ENCODE measurements at regions not wholly inside any gene's neighbourhood (a gene's known extent, or its start where the extent isn't known, plus 50 kb on each side); places are given as distances from the start of the nearest gene placed in this dataset.

DNA sequence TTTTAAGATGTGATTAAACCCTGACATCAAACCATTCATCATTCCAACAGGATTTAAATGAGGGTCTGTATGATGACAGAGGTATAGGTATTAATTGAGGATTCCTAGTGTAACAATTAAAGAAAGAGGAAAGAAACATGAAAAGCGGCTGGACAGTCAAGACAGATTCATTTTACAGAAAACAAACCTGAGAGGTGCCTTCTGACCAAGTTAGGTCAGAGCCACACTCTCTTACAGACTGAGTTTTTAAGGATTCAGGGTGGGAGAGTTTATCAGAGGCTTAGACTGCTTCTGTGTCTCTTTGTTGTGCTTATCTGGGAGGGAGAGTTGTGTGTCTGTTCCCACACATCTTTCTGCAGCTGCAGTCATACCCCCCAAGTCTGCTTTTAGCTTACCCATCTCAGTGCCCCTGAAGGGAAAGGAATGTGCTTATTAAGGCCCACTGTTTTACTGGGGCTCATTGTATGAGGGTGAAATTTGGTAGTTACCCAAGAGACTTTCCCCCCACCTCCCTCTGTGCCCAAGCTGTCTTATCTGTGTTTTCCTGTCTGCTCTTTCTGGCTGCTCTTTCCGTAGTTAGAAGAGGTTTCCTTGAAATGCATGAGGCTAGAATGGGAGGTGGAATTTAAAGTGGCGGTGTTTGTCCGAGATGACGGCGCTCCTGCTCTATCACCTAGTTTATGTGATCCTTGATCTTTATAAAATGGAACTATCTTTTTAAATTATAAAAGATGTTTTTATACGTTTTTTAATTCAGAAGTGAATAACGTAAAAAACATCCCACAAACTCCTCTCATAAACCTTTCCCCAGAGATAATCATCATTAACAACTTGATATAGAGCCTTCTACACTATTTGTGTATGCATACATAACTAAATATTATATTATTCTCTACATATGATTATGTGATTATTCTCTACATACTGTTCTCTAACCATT is 96.0 kb upstream of the TNFSF4 start:
- Histone ChIP-seq H3K27me3 (no peaks in the 10 kb centered on the region), H3K9me3 (no peaks in the 10 kb centered on the region), H3K27ac (replicated peaks in 1 of 4) (no peak overlapping the region), H3K36me3 (no peaks in the 10 kb centered on the region), H3K4me1 (no peaks in the 10 kb centered on the region), H3K4me3 (no peak overlapping the region)
- intact Hi-C loops (cut with DNase I), result no loop called here
- TF ChIP-seq POLR2A (IDR thresholded peaks at IDR 0.05; ENCODE audit: low read depth) (no peak), EP300 (IDR thresholded peaks at IDR 0.05) (no peak), POLR2AphosphoS5 (IDR thresholded peaks at IDR 0.05) (no peak)
- TF ChIP-seq, protein P1, sequence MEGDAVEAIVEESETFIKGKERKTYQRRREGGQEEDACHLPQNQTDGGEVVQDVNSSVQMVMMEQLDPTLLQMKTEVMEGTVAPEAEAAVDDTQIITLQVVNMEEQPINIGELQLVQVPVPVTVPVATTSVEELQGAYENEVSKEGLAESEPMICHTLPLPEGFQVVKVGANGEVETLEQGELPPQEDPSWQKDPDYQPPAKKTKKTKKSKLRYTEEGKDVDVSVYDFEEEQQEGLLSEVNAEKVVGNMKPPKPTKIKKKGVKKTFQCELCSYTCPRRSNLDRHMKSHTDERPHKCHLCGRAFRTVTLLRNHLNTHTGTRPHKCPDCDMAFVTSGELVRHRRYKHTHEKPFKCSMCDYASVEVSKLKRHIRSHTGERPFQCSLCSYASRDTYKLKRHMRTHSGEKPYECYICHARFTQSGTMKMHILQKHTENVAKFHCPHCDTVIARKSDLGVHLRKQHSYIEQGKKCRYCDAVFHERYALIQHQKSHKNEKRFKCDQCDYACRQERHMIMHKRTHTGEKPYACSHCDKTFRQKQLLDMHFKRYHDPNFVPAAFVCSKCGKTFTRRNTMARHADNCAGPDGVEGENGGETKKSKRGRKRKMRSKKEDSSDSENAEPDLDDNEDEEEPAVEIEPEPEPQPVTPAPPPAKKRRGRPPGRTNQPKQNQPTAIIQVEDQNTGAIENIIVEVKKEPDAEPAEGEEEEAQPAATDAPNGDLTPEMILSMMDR (IDR thresholded peaks at IDR 0.05), result no peak
- no peak for DNase-seq (ENCODE audit: extremely low spot score)
- WGBS, result 69% methylated on average over 8 of the region's 8 CpGs

DNA sequence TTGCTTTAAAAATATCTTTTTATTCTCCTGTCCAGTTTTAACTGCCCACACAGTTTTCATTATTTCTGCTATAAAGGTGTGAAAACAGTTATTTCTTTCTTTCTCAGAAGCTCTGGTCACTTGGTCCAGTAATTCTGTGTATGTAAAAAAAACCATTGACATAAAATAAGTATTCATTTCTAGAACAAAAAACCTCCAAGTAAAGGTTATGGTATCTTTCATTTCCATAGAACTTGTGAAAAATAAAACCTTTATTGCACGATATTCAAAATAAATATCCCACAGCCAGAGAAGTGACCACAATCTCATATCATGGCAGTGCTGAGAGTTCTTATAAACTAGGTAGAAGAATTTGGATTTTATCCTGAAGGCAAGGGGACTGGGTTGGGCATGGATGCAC is 96.9 kb upstream of the TNFSF4 start:
- 88% methylated on average over 1 of the region's 1 CpG for WGBS
- DNase-seq (ENCODE audit: extremely low spot score), result no peak
- Histone ChIP-seq H3K4me1 (no peaks in the 10 kb centered on the region), H3K27ac (replicated peaks in 1 of 4) (no peak overlapping the region), H3K36me3 (no peaks in the 10 kb centered on the region), H3K9me3 (no peaks in the 10 kb centered on the region), H3K27me3 (no peaks in the 10 kb centered on the region), H3K4me3 (no peak overlapping the region)
- intact Hi-C loops (cut with DNase I), result no loop called here
- no peak for TF ChIP-seq POLR2A (IDR thresholded peaks at IDR 0.05; ENCODE audit: low read depth)
- no peak for TF ChIP-seq POLR2AphosphoS5 (IDR thresholded peaks at IDR 0.05)
- TF ChIP-seq, protein P1 (IDR thresholded peaks at IDR 0.05), result no peak
- TF ChIP-seq EP300 (IDR thresholded peaks at IDR 0.05), result no peak

DNA sequence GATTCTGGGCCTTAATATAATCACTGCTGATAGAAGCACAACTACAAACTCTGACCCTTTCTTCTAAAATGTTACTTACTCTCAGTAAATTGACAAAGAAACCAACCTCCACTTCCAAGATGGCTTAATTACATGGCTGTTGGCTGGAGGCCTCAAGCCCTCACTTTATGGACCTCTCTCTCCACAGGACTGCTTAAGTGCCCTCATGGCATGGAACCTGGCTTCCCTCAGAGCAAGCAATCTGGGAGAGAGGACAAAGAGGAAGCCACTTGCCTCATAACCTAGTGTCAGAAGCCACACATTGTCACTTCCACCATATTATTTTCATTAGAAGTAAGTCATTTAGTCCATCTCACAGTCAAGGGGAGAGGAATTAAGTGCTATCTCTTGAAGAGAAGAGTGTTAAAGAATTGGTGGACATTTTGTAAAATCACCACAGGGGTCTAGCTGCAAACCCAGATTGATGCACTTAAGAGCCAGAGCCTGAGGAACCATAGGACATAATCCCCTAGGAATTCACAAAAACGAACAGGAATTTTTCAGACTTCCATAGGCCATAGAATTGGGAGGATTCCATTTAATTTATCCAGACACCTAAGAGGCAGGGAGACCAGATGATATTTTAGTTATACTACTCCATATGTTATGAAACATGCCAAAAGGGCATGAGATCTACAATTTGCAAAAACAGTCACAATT is 97.5 kb upstream of the TNFSF4 start:
- intact Hi-C loops (cut with DNase I), result no loop called here

DNA sequence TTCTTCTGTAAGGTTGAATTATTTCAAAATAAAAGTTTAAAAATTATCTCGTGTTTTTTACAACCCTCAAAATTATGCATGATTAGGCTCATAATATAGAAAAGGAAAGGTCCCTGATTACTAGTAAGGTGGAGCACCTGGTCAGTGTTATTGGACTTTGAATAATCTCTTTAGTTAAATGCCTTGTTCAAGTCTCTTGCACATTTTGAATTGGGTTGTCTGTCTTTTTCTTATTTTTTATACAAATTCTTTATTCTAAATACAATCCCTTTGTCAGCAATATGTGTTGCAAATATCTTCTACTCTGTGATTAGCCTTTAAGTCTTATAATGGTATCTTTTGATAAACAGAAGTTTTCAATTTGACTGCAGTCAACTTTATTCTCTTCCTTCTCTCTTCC is 100.7 kb upstream of the TNFSF4 start:
- Histone ChIP-seq H3K36me3 (no peaks in the 10 kb centered on the region), H3K4me3 (no peak overlapping the region), H3K9me3 (no peaks in the 10 kb centered on the region), H3K27ac (replicated peaks in 1 of 4) (no peak overlapping the region), H3K4me1 (no peaks in the 10 kb centered on the region), H3K27me3 (no peaks in the 10 kb centered on the region)
- TF ChIP-seq POLR2AphosphoS5 (IDR thresholded peaks at IDR 0.05), result no peak
- 88% methylated on average over 1 of the region's 1 CpG for WGBS
- DNase-seq (ENCODE audit: extremely low spot score), result no peak
- intact Hi-C loops (cut with DNase I), result no loop called here

More for the DNA sequence above, 97.5 kb upstream of the TNFSF4 start:
- H3K9me3 ChIP-seq, result no peaks in the 10 kb centered on the region
- no peak for TF ChIP-seq POLR2A (IDR thresholded peaks at IDR 0.05; ENCODE audit: low read depth)
- TF ChIP-seq POLR2AphosphoS5 (IDR thresholded peaks at IDR 0.05), result no peak
- TF ChIP-seq, protein P1 (IDR thresholded peaks at IDR 0.05), result no peak
- TF ChIP-seq EP300 (IDR thresholded peaks at IDR 0.05), result no peak
- no peaks in the 10 kb centered on the region for H3K27me3 ChIP-seq
- H3K36me3 ChIP-seq, result no peaks in the 10 kb centered on the region
- no peak overlapping the region for H3K4me3 ChIP-seq
- H3K27ac ChIP-seq (replicated peaks in 1 of 4), result no peak overlapping the region
- 94% methylated on average over 1 of the region's 1 CpG for WGBS
- H3K4me1 ChIP-seq, result no peaks in the 10 kb centered on the region
- DNase-seq (ENCODE audit: extremely low spot score), result no peak

- H3K4me1 ChIP-seq, result no peaks in the 10 kb centered on the region
- no peak for DNase-seq (ENCODE audit: extremely low spot score)
- WGBS, result 93% methylated on average over 1 of the region's 1 CpG
- no peaks in the 10 kb centered on the region for H3K9me3 ChIP-seq
- no peaks in the 10 kb centered on the region for H3K27me3 ChIP-seq
- intact Hi-C loops (cut with DNase I), result no loop called here
- H3K36me3 ChIP-seq, result no peaks in the 10 kb centered on the region
- no peak overlapping the region for H3K27ac ChIP-seq (replicated peaks in 1 of 4)
- no peak overlapping the region for H3K4me3 ChIP-seq
- TF ChIP-seq POLR2AphosphoS5 (IDR thresholded peaks at IDR 0.05), result no peak
- TF ChIP-seq, protein P1 (IDR thresholded peaks at IDR 0.05), result no peak
- TF ChIP-seq POLR2A (IDR thresholded peaks at IDR 0.05; ENCODE audit: low read depth), result no peak
- TF ChIP-seq EP300 (IDR thresholded peaks at IDR 0.05), result no peak
Observed at GRCh38 chr1:173314656-173315055, 107.5 kb upstream of the TNFSF4 start.
